OCI-M2 (cell line): ENCODE measurements at regions not wholly inside any gene's neighbourhood (a gene's known extent, or its start where the extent isn't known, plus 50 kb on each side); places are given as distances from the start of the nearest gene placed in this dataset.
"Not testable (repeated sequence)": the region's sequence is repeated elsewhere in the genome, so short reads cannot be mapped to it uniquely, and the experiment has no call there.

Source experiments
- DNase-seq: peaks from one replicate; lab custom pipeline; 2025; ENCODE audit not compliant: unreplicated experiment; lab: John Stamatoyannopoulos, UW

- no peak for DNase-seq
Measured at GRCh38 chr4:181897935-181898334, 345.3 kb upstream of the TENM3 start.

DNA sequence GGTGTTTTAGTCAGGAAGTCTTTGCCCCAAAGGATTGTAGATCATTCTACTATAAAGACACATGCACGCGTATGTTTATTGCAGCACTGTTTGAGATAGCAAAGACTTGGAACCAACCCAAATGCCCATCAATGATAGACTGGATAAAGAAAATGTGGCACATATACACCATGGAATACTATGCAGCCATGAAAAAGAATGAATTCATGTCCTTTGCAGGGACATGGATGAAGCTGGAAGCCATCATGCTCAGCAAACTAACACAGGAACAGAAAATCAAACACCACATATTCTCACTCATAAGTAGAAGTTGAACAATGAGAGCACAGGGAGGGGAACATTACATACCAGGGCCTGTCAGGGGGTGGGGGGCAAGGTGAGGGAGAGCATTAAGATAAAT is 340.8 kb upstream of the TENM3 start:
- not testable (repeated sequence) for DNase-seq

- no peak for DNase-seq
Measured at GRCh38 chr4:181905708-181906107, 337.5 kb upstream of the TENM3 start.

GRCh38 chr4:181908168-181908567 is 335.0 kb upstream of the TENM3 start:
- DNase-seq, result no peak

DNA sequence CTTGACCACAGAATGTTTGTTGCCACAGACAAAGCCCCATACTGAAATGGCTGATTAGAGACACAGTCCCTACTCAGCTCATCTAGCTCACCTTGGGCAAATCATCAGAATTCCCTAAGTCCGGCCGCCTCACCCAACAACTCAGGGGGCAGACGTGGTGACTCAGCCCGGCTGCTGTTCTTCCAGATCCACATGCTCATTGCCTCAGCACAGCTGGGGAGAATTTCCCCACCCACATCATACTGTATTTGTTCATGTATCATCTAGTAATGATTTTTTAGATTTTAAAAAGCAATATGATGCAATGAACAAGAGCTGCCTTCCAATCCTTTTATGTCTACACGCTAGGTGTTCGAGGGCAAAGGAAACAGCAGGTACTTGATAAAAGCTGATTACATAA is 333.8 kb upstream of the TENM3 start:
- no peak for DNase-seq

- DNase-seq, result no peak
Measured at GRCh38 chr4:181911420-181911819, 331.8 kb upstream of the TENM3 start.

GRCh38 chr4:181933471-181933870 is 309.7 kb upstream of the TENM3 start:
- DNase-seq, result no peak

GRCh38 chr4:181938631-181939030 is 304.6 kb upstream of the TENM3 start:
- DNase-seq, result no peak

- DNase-seq, result no peak
Measured at GRCh38 chr4:181939199-181939945, 303.8 kb upstream of the TENM3 start.

- DNase-seq, result no peak
Measured at GRCh38 chr4:181944527-181944926, 298.7 kb upstream of the TENM3 start.

- DNase-seq, result no peak
Measured at GRCh38 chr4:181946902-181947301, 296.3 kb upstream of the TENM3 start.

DNA sequence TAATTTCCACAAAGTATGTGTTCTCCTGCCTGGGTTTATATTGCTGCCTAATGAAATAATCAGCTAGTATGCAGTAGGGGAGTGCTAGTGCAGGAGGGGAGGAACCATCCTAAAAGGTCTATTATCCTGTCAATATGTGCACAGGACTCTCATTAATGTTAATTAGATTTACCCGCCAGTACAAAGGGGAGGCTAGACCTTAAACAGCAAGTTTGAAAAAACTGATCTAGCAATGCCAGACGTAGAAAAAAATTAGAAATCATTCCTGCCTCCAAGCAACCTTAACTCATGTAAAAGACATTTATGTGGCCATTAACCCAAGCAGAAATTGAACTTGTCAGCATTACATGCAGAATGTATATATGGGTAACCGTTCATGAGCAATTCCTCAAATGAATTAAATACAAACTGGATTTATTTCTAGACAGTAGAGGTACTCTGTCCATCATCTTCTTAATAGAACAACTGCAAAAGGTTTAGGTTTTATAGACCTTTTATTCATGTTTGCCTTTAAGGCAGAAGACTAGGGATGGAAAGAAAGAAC is 294.3 kb upstream of the TENM3 start:
- no peak for DNase-seq

DNA sequence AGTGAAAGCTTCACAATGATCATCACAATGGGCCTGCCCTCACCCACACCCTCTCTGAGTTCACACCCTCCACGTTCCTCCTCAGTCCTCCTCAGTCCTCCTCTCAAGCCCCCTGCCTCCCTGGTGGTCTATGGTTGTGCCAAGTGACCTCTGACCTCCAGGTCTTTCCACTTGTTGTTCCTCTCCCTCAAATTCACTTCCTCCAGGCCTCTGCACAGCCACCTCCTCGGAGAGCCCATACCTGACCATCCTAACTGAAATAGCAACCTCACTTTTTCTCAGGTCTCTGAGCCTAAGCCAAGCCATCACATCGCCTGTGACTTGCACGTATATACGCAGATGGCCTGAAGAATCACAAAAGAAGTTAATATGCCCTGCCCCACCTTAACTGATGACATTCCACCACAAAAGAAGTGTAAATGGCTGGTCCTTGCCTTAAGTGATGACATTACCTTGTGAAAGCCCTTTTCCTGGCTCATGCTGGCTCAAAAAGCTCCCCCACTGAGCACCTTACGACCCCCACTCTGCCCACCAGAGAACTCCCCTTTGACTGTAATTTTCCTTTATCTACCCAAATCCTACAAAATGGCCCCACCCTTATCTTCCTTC is 293.4 kb upstream of the TENM3 start:
- no peak for DNase-seq

DNA sequence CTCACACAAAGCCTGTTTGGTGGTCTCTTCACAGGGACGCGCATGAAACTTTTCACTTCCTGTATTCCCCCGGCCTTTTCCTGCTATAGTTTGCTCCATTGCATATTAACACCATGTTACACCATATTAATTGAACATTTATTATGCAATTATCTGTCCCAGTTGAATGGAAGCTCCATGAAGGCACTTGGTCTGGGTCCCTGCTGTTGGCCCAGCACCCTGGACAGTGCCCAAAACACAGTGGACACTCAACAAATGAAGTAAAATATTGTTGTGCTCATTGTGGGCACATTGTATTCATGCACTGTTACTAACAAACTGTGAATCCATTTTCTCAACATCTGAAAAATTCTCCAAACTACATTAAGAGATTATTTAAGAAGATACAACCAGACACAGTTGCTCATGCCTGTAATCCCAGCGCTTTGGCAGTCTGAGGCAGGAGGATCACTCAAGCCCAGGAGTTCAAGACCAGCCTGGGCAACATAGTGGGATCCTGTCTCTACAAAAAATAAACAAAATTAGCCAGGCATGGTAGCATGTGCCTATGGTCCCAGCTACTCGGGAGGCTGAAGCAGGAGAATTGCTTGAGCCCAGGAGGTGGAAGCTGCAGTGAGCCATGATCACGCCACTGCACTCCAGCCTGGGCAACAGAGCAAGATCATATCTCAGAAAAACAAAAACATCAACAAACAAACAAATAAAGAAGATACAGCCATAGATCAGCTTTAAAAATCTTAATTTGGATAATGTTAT is 292.7 kb upstream of the TENM3 start:
- DNase-seq, result no peak

GRCh38 chr4:181951265-181951664 is 291.9 kb upstream of the TENM3 start:
- no peak for DNase-seq

DNA sequence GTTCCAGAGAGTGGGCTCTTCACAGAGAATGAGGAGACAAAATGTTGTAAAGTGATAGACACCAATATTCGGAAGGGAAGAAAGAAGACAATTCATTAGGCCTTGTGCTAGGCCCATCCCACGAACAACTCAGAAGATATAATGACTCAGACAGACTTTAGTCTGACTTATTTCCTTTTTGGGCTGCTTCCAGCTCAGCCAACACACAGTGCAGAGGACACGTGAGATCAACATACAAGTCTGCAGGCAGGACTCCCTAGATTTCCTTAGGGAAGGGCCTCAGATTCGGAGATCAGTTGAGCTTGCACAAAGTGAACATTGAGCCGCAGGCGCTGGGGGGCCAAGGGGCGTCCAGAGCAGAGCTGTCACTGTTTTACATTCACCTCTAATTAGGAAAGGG is 290.7 kb upstream of the TENM3 start:
- no peak for DNase-seq

DNA sequence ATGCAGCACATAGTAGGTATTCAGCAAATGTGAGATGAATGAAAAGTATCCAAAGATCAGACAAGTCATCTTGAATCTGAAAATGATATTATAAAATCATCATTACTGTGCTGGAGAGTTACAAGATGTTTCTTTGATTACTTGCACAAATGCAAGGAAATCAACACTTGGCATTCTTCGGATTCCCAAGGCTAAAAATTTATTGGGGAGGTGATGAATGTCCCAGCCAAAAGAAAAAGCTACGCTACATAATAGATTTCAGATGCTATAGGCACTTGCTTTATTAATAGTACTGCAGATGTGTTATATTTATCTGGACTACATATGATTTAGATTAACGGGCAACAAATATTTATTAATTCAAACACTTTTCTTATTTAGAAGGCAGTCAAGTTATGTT is 286.7 kb upstream of the TENM3 start:
- no peak for DNase-seq

DNA sequence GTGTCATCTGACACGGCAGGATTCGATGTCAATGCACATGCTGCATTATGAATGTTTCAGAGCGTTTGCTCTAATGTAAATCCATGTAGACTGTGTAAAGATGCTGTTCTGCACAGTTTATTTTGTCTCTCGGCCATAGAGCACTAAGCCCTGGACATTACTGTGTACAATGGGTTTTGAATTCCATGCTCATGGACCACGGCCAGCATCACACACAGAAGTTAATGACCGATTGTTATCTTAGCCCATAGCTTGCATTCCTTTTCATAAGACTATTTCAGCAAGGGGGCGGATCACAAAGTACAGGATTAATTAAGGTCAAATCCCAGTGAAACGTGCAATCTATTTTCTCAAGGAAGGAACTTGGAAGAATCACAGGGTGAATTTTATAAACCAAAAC is 286.1 kb upstream of the TENM3 start:
- DNase-seq, result no peak

- DNase-seq, result no peak
Measured at GRCh38 chr4:181958446-181958845, 284.8 kb upstream of the TENM3 start.

GRCh38 chr4:181959121-181959520 is 284.1 kb upstream of the TENM3 start:
- no peak for DNase-seq

GRCh38 chr4:181960384-181960783 is 282.8 kb upstream of the TENM3 start:
- no peak for DNase-seq

- DNase-seq, result no peak
Measured at GRCh38 chr4:181962321-181962720, 280.9 kb upstream of the TENM3 start.
